ENCODE measurements at regions not wholly inside any gene's neighbourhood (a gene's known extent, or its start where the extent isn't known, plus 50 kb on each side); places are given as distances from the start of the nearest gene placed in this dataset.

GRCh38 chr2:180670302-180671003 is 310.0 kb upstream of the UBE2E3 start:
- no peaks in the 10 kb centered on the region for H3K23me2 ChIP-seq (ENCODE audit: insufficient read length, low read depth, low read length, poor library complexity, severe bottlenecking)
- H3K4me3 Mint-ChIP-seq, result no peak overlapping the region
- H3K4me1 ChIP-seq (ENCODE audit: insufficient read depth, low read length), result no peaks in the 10 kb centered on the region
- no peak overlapping the region for H3K23ac ChIP-seq (ENCODE audit: insufficient read length, low read depth, low read length)
- DNase-seq, result no peak
- H4K20me1 ChIP-seq (ENCODE audit: control insufficient read depth, insufficient read depth, insufficient read length), result no peaks in the 10 kb centered on the region
- no peak overlapping the region for H3K14ac ChIP-seq (ENCODE audit: insufficient read depth, low read length)
- H2BK120ac ChIP-seq (ENCODE audit: low read depth, low read length, poor library complexity, severe bottlenecking), result no peak overlapping the region
- H3K9me3 Mint-ChIP-seq, result no peaks in the 10 kb centered on the region; a peak in 1 of 5 replicates
- no peak overlapping the region for H2AK5ac ChIP-seq (ENCODE audit: insufficient read length, low read length)
- H3K9me3 ChIP-seq (ENCODE audit: control insufficient read depth, low read depth, low read length), result no peaks in the 10 kb centered on the region
- H4K5ac ChIP-seq (ENCODE audit: insufficient read length, low read depth, low read length), result no peak overlapping the region
- H3K4ac ChIP-seq (ENCODE audit: low read depth, low read length), result no peak overlapping the region
- no peak overlapping the region for H4K91ac ChIP-seq (ENCODE audit: insufficient read length, low read depth, low read length)
- H2BK20ac ChIP-seq (ENCODE audit: low read depth, low read length, poor library complexity, severe bottlenecking), result no peak overlapping the region
- no peak overlapping the region for H2BK5ac ChIP-seq (ENCODE audit: insufficient read length, low read length)
- no peaks in the 10 kb centered on the region for H3K27me3 Mint-ChIP-seq (ENCODE audit: low read depth)
- no peak overlapping the region for H2AFZ ChIP-seq (ENCODE audit: low read length)
- no peaks in the 10 kb centered on the region for H3K79me1 ChIP-seq (ENCODE audit: insufficient read depth, low read depth, low read length, poor library complexity, severe bottlenecking)
- no peaks in the 10 kb centered on the region for H3K36me3 Mint-ChIP-seq (ENCODE audit: insufficient read depth in 1 of 3, low read depth in 3 of 3)
- H3K27ac ChIP-seq (ENCODE audit: insufficient read length, low read depth, low read length), result no peak overlapping the region
- H4K8ac ChIP-seq (replicated peaks; ENCODE audit: insufficient read length, low read depth, low read length), result no peak overlapping the region
- H3K56ac ChIP-seq (ENCODE audit: insufficient read length, low read depth, low read length), result no peak overlapping the region
- H2BK15ac ChIP-seq (ENCODE audit: low read depth, low read length), result no peak overlapping the region
- no peak for TF ChIP-seq CTCF (conservative IDR thresholded peaks at IDR 0.05)
- H3K18ac ChIP-seq (ENCODE audit: insufficient read length, low read depth, low read length), result no peak overlapping the region
- peaks cover 19 to 20% of the 10 kb centered on the region in 2 experiments for H3K4me1 Mint-ChIP-seq
- H3K9ac ChIP-seq (ENCODE audit: extremely low read depth, insufficient read length, low read length), result no peak overlapping the region
- no peak overlapping the region for H3K4me2 ChIP-seq (ENCODE audit: insufficient read depth, insufficient read length, low read length)
- H3K27ac Mint-ChIP-seq, result no peak overlapping the region
- no peak overlapping the region for H3T11ph ChIP-seq (ENCODE audit: low read length)
- no CpG with 5 or more reads among the region's 4 CpGs for WGBS (ENCODE audit: extremely low coverage, insufficient read length, low lambda C conversion rate)
- no peaks in the 10 kb centered on the region for H3K27me3 ChIP-seq (ENCODE audit: insufficient read depth, low read length)
- H3K79me2 ChIP-seq (ENCODE audit: insufficient read depth, low read length), result no peaks in the 10 kb centered on the region
- H2BK12ac ChIP-seq (ENCODE audit: insufficient read length, low read depth, low read length), result no peak overlapping the region

All from H9 (cell line).